ENCODE measurements at regions not wholly inside any gene's neighbourhood (a gene's known extent, or its start where the extent isn't known, plus 50 kb on each side); places are given as distances from the start of the nearest gene placed in this dataset.

- ChIA-PET CTCF (no interaction called here), POLR2A (no interaction called here)
- no peak for DNase-seq (ENCODE audit: extremely low spot score)
- no peak for TF ChIP-seq CTCF (IDR thresholded peaks at IDR 0.05; ENCODE audit: control extremely low read depth, extremely low read depth, low read depth, missing control alignments)
These were observed 78.4 kb upstream of the DISP3 start for GRCh38 chr1:11400567-11400966.

- ChIA-PET POLR2A (no interaction called here), CTCF (no interaction called here)
- no peak for TF ChIP-seq CTCF (IDR thresholded peaks at IDR 0.05; ENCODE audit: control extremely low read depth, extremely low read depth, low read depth, missing control alignments)
- no peak for DNase-seq (ENCODE audit: extremely low spot score)
These were observed 72.1 kb upstream of the DISP3 start for GRCh38 chr1:11406845-11407244.

GRCh38 chr1:11407301-11407994 is 71.5 kb upstream of the DISP3 start:
- POLR2A ChIA-PET, result no interaction called here
- DNase-seq (ENCODE audit: extremely low spot score), result no peak
- no peak for TF ChIP-seq CTCF (IDR thresholded peaks at IDR 0.05; ENCODE audit: control extremely low read depth, extremely low read depth, low read depth, missing control alignments)
- CTCF ChIA-PET, result no interaction called here

GRCh38 chr1:11412141-11412540 is 66.8 kb upstream of the DISP3 start:
- no peak for DNase-seq (ENCODE audit: extremely low spot score)
- ChIA-PET CTCF (no interaction called here), POLR2A (no interaction called here)
- TF ChIP-seq CTCF (IDR thresholded peaks at IDR 0.05; ENCODE audit: control extremely low read depth, extremely low read depth, low read depth, missing control alignments), result no peak

- DNase-seq (ENCODE audit: extremely low spot score), result no peak
- ChIA-PET POLR2A (no interaction called here), CTCF (no interaction called here)
- no peak for TF ChIP-seq CTCF (IDR thresholded peaks at IDR 0.05; ENCODE audit: control extremely low read depth, extremely low read depth, low read depth, missing control alignments)
These were observed 65.0 kb upstream of the DISP3 start for GRCh38 chr1:11413986-11414391.

GRCh38 chr1:11414926-11415538 is 63.9 kb upstream of the DISP3 start:
- TF ChIP-seq CTCF (IDR thresholded peaks at IDR 0.05; ENCODE audit: control extremely low read depth, extremely low read depth, low read depth, missing control alignments), result no peak
- DNase-seq (ENCODE audit: extremely low spot score), result no peak
- ChIA-PET CTCF (interaction anchor here (1.1 kb wide), 1 partner anchor 45 kb away, joined by 3 read pairs; no protein-coding TSS in a partner anchor), POLR2A (no interaction called here)
